Epithelial cell of esophagus (primary cell): ENCODE measurements at regions not wholly inside any gene's neighbourhood (a gene's known extent, or its start where the extent isn't known, plus 50 kb on each side); places are given as distances from the start of the nearest gene placed in this dataset.

ENCODE experiments used
- DNase-seq: peaks from one replicate; pipeline ENCODE4 v3.0.0; 2010; ENCODE audit warnings: low read depth
- H3K4me3 ChIP-seq: 2 replicates; pipeline ENCODE4 v1.5.1; 2011; ENCODE audit warnings: mild to moderate bottlenecking, low read length, control low read depth
- TF ChIP-seq, protein P1 (sequence below): IDR thresholded peaks from 2 replicates; pipeline ENCODE4 v1.5.1; 2011; ENCODE audit warnings: low read depth, mild to moderate bottlenecking, low read length, control low read depth, inconsistent platforms; ENCODE audit not compliant: insufficient read depth; ENCODE audit errors: missing control alignments

DNA sequence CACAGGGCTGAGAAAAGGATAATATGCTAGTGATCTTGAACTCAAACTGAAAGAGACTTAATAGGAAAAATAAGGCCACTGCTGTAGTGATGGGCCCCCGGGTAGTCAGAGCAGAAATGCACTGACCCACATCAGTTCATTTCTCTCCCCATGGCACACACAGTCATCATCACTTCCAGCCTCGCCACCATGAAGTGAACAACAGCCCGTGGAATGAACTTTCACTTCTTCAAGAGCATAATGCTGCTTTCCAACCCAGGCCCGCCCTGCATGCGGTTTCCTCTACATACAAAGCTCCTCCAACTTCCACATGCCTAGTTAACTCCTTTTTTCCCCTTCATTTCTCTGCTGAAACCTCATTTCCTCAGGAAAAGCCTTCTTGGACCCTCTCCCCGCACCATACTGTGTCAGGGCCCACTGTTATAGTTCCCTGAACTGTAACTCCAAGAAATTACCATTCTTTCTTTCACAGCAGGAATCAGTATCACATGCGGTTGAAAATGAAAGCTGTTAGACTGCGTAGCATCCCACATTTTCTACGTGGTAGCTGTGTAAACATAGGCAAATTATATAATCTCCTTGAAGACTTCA lies 65.8 kb upstream of the SMIM36 start:
- H3K4me3 ChIP-seq: no peak overlapping the region
- peak; percentile 63 for DNase-seq
- TF ChIP-seq, protein P1, sequence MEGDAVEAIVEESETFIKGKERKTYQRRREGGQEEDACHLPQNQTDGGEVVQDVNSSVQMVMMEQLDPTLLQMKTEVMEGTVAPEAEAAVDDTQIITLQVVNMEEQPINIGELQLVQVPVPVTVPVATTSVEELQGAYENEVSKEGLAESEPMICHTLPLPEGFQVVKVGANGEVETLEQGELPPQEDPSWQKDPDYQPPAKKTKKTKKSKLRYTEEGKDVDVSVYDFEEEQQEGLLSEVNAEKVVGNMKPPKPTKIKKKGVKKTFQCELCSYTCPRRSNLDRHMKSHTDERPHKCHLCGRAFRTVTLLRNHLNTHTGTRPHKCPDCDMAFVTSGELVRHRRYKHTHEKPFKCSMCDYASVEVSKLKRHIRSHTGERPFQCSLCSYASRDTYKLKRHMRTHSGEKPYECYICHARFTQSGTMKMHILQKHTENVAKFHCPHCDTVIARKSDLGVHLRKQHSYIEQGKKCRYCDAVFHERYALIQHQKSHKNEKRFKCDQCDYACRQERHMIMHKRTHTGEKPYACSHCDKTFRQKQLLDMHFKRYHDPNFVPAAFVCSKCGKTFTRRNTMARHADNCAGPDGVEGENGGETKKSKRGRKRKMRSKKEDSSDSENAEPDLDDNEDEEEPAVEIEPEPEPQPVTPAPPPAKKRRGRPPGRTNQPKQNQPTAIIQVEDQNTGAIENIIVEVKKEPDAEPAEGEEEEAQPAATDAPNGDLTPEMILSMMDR: no peak

GRCh38 chr17:55576237-55576995 lies 65.2 kb upstream of the SMIM36 start:
- DNase-seq: peak; percentile 75
- TF ChIP-seq, protein P1: no peak
- H3K4me3 ChIP-seq: no peak overlapping the region

DNA sequence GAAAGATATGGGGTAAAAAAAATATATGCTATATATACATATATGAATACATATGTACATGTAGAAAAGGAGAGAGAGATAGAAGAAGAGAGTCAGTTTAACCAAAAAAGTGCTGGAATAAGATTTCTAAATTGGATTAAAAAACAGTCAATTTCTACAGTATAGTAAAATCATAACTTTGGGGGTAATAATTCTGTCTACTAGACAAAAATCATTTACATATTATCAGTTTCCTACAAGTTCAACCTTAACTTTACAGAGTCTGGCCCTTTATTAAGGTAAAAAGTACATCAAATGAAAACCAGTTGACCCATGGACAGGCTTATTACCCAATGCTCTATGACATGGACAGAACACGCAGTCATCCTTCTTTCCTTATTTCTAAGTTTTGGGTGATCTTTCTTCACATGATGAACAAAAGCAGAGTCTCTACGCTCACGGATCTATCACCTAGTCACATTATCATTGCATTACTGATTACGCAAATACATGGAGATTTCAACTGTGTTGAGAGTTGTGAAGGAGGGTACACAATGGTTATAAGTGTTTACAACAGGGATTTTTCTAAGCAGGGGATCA lies 63.9 kb upstream of the SMIM36 start:
- no peak for DNase-seq
- H3K4me3 ChIP-seq: no peak overlapping the region
- TF ChIP-seq, protein P1: no peak

DNA sequence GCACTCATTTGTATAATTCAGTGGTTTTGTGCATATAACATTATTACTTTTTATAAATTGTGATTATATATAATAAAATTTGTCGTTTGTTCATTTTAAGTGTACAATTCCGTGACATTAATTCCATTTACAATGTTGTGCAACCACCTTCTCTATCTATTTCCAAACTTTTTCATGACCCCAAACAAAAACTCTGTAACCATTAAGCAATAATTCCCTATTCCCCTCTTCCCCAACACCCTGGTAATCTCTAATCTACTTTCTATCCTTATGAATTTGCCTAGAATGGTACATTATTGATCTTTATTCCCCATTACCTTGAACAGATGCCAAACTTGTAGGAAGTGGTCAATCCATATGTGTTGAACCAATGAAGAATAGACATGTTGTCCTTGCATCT lies 61.3 kb upstream of the SMIM36 start:
- TF ChIP-seq, protein P1: no peak
- H3K4me3 ChIP-seq: no peak overlapping the region

GRCh38 chr17:55572139-55572538 lies 60.9 kb upstream of the SMIM36 start:
- TF ChIP-seq, protein P1: no peak
- no peak overlapping the region for H3K4me3 ChIP-seq
- no peak for DNase-seq

More for the DNA sequence above, 61.3 kb upstream of the SMIM36 start:
- no peak for DNase-seq

DNA sequence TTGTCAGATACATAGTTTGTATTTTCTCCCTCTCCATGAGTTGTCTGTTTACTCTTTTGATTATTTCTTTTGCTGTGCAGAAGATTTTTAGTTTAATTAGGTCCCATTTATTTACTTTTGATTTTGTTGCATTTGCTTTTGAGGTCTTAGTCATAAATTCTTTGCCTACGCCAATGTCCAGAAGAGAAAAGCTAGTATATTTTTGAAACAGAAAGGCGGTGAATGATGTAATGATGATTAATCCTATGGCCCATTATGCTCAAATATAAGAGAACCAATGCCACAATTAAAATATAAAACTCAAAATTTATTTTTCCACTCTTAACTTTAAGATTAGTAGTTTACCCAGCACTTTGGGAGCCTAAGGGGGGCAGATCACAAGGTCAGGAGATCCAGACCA lies 59.8 kb upstream of the SMIM36 start:
- DNase-seq: peak; percentile 22
- H3K4me3 ChIP-seq: no peak overlapping the region
- TF ChIP-seq, protein P1: no peak
